ENCODE measurements at regions not wholly inside any gene's neighbourhood (a gene's known extent, or its start where the extent isn't known, plus 50 kb on each side); places are given as distances from the start of the nearest gene placed in this dataset.
A peak's percentile ranks its signal among the peaks of the same experiment; 100 is the strongest.

- DNase-seq = no peak
Observed at GRCh38 chr1:228979325-228979699, 244.0 kb downstream of the RHOU start.

DNA sequence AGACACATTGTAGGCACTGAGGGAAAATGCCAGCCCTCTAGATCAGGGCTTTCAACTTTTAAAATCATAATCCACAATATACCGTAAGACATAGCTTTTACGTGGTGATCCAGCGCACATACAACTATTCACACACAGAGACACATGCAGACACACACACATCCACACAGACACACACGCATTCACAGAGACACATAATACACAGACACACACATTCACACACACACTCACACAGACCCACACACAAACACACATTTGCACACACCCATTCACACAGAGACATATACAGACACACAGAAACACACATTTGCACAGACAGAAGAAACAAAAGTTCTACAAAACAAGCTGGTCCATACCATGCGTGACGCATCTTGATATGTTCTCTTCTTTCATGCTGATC is 244.5 kb downstream of the RHOU start:
- no peak for DNase-seq

DNA sequence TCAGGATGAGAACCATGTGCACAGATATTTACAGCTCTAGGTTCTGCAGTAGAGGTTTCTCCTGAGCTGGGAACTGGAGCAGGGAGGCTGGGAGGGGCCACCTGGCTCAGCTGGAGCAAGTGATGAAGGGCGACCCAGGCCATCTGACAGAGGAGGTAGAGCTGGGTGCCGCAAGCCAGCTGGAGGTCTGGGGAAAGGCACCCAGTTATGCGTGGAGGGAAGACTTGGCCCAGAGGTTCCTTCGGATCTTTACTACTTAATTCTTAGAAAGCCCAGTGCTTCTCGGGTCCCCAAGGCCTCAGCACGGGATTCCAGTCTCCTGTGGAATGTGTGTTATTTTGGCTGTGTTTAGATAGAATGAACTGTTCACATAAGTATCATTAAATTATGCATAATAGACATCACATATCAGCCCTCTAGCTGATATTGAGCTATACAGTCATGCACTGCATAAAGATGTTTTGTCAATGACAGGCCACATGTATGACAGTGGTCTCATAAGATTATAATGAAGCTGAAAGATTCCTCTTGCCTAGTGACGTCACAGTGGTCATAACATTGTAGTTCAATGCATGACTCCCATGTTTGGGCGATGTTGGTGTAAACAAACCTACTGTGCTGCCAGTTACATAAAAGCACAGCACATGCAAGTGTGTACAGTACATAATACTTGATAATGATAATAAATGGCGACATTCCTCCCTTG is 245.1 kb downstream of the RHOU start:
- no peak for DNase-seq

DNA sequence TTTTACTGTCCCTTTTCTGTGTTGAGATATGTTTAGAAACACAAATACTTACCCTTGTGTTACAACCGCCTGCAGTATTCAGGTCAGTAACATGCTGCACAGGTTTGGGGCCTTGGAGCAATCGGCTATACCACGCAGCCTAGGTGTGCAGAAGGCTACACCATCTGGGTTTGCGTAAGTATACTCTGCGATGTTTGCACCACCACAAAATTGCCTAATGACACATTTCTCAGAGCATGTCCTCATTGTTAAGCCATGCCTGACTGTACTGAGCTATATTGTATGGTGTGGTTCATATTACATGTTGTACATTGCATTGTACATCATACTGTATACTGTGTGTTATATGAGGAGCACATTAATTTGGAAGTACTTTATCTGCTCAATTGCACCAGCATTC is 247.4 kb downstream of the RHOU start:
- no peak for DNase-seq

GRCh38 chr1:228983231-228983660 is 248.0 kb downstream of the RHOU start:
- DNase-seq = no peak

GRCh38 chr1:228983661-228984060 is 248.4 kb downstream of the RHOU start:
- DNase-seq = no peak

DNA sequence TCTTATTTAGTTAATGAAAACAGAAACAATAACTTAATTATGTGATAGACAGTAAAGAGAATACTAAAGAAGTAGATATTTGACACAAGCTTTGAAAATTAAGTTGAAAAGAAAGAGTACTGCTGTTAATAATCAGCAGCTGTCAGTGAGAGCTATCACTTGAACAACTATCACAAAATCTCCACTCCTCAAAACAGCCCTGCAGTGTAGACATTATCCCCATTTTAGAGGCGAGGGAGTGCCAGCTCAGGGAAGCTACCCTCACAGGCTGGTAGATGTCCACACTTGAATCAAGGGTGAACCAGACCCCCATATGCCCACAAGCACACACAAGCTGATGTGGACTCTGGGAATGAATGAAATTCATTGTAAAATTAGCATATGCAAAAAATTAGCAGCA is 248.8 kb downstream of the RHOU start:
- DNase-seq = no peak

DNA sequence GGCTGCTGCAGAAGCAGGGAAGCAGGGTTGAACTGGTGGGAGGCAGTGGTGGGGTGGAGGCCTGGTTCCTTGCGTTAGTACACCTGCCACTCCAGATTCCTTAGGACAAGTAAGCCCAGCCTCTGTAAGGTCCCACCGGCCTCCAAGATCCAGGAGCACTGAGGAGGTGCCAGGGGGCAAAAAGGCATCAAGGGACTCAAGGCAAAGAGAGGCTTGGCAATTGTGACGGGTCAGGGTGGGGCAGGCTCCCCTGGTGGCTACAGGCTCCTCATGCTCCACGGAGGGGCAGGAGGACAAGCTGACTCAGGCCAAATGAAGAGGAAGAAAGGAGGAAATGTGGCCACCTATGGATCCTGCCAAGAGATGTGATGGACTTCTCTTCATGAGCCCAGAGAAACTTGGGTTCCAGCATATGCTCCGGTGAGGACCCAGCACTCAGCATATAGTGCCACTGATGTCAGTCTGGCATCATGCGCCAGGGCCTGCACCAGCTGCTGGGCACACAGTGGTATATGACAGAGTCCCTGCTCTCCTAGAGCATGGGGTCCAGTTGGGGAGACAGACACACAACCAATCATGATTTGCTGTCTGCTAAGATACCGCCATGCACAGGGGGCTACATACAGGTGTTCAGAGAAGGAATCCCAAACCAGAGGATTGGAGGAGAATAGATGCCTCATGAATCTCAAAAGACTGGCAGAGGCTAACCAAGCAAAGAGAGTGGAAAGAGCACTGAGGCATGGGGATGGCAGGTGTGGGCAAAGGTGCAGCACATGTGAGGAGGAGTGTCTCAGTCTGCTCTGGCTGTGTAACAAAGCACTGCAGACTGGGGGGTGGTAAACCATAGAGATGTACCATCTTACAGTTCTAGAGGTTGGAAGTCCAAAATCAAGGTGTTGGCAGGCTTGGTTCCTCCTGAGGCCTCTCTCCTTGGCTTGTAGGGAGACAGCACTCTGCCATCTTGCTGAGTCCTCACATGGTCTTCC is 249.7 kb downstream of the RHOU start:
- DNase-seq = no peak

DNA sequence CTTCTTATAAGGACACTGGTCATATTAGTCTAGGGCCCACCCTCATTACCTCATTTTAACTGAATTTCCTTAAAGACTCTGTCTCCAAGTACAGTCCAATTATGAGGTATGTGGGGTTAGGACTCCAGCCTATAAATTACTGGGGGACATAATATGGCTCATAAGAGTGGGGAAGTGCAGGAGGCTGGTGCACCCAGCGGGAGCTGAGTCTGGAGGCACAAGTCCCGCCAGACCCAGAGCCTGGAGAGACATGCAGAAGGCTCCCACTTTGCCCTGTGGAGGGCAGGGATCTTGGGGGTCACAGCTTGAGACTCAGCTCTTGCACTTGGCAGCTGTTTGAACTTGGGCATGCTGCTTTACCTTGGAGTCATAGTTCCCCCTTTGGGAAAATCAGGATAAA is 250.4 kb downstream of the RHOU start:
- DNase-seq = no peak

DNA sequence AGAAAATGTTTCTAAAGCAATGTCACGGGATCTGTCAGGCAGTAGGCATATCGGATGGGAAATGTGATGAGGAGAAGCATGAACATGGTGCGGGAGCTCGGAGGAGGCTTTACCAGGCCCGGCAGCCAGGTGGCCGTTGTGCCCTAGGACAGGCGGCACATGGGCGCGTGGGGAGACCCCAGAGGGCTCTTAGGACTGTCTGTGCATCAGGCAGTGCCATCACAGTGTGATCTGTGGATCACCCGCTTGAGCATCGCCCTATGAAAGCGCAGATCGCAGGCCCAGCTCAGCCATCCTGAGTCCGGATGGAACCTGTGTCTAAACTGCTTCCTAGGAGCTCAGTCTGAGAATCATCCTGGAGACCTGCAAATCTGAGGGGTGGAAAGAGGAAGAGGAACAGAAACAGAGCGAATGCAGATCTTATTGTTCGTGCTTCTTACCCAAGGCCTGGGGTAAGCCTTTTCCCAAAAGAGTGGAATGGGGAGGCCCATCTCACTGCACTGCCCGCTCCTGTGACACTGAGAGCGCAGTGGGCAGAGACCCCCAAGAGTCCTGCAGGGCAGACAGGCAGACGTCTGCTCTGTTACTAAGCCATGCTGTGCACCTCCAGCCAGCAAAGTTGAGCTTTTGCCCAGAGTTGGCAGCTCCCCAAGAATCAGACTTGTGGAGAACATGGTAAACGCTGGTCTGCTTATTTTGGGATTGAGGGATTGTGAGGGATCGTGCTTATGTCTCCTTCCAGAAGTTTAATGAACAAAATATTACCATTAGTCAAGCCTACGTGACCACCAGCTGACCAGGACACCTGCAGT is 251.0 kb downstream of the RHOU start:
- DNase-seq = no peak

DNA sequence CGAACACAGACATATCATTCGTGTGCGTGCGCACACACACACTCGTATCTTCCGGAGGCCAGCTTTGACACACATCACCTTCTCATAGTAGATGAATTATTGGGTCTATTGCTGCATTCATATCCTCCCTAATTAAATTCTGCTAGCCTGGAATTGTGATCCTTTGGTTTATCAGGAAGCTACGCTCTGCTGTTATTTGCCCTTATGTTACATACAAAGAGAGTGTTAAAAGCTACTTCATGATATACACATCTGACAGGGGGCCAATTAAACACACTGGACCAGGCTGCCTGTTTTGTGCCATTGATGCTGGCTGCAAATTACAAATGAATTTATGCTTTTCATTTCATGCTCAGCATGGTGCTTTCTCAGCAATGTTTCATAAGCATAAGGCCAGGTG is 252.0 kb downstream of the RHOU start:
- no peak for DNase-seq

- no peak for DNase-seq
Observed at GRCh38 chr1:228987736-228988506, 252.6 kb downstream of the RHOU start.

DNA sequence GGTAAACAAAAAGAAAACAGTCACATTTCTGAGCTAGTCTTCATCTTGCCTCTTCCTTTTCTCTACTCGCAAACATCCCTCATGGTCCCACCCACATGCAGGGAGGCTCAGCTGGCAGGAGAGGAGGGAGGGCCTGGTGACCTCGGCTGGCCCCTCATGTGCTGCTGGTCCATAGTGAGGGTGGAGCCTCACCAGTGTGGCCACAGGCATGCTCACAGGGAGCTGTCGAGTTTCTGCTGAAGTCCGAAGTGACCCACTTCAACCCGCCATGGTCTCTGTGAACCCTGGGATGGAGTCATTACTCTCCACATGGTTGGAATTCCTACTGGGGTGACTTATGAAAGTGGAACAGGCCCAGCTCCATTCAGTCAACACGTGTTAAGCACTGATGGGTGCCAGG is 253.4 kb downstream of the RHOU start:
- DNase-seq = no peak

DNA sequence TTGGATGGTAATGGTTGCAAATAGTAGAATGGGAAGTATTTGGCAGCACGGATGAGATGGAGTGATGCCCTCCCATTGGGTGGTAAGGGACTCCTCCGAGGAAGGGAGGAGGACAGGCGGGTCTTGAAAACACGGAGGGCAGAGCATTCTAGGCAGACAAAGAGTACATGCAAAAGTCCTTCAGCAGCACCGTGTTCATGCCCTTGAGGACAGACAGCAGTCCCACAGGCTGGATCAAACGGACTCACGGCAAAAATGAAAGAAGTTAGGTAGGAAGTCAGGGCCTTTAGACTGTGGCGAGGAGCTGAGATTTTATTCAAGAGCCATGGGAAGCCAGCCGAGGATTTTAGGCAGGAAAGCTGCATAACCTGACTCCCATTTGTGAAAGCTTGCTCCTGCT is 253.9 kb downstream of the RHOU start:
- no peak for DNase-seq

DNA sequence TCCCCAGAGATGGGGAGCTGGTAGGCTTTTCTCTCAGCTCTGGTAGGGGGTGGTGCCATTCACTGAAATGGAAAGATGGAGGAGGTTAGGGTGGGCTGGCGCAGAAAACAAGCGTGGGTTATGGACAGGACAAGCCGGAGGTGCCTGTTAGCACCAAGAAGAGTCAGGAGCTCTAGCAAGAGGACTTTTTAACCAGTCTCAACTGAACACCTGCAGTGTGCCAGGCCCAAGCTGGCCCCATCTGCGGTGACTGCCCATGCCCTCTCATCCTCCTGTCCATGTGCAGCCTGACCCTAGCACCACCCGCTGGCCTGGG is 254.4 kb downstream of the RHOU start:
- DNase-seq = no peak

DNA sequence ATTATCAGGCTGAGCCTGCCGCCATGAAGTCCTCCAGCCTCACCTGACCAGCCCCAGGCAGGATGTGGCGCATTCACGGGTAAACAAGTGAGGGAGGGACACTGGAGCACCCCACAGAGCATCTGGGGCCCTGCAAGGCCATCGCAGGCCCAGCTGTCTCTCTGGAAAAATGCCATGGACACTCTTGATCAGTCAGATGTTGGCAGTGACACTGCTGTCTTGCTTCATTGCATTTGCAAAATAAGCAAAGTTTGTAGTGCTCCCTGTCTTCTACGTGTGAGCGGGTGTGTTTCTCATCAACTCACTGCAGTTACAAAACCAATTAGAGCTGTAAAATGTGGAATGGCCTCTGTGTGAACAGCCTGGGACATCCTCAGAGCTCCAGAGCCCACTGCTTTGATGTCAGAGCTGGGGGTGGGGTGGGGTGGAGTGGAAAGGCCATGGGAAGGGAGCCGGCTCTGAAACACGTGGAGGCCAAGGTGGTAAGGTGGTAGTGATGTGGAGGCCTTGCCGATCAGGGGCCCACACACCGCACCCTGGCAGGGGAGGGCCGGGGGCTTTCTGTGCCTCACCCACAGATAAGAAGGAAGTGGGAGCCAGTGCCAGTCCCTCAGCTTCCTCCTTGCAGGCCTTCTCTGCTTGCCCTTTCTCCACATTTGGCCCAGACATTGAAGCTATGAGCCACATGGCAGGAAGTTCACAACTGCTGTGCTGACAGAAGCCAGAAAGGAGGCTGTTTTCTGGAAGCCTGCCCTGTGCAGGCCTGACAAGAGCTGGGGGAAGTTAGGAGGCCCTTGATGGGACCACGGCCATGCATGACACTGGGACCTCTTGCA is 254.9 kb downstream of the RHOU start:
- peak; percentile 82 for DNase-seq

GRCh38 chr1:228990906-228991569 is 255.8 kb downstream of the RHOU start:
- DNase-seq = no peak

GRCh38 chr1:228992044-228992443 is 256.8 kb downstream of the RHOU start:
- no peak for DNase-seq

GRCh38 chr1:228992907-228993535 is 257.7 kb downstream of the RHOU start:
- no peak for DNase-seq
